Ishikawa (cell line): ENCODE measurements at regions not wholly inside any gene's neighbourhood (a gene's known extent, or its start where the extent isn't known, plus 50 kb on each side); places are given as distances from the start of the nearest gene placed in this dataset.

ENCODE experiments used
- CEBPB ChIP-seq: IDR thresholded peaks from 2 replicates; pipeline ENCODE4 v1.6.1; 2012
- CREB1 ChIP-seq: IDR thresholded peaks from 2 replicates; pipeline ENCODE4 v1.6.1; 2012; ENCODE audit warnings: low read depth
- EGR1 ChIP-seq: IDR thresholded peaks from 2 replicates; pipeline ENCODE4 v1.6.1; 2012
- EP300 ChIP-seq: IDR thresholded peaks from 2 replicates; pipeline ENCODE4 v1.6.1; 2012; ENCODE audit warnings: borderline replicate concordance
- FOXM1 ChIP-seq: IDR thresholded peaks from 2 replicates; pipeline ENCODE4 v1.6.1; 2012; ENCODE audit warnings: low read depth, borderline replicate concordance
- NFIC ChIP-seq: IDR thresholded peaks from 2 replicates; pipeline ENCODE4 v1.6.1; 2012
- RAD21 ChIP-seq: IDR thresholded peaks from 2 replicates; pipeline ENCODE4 v1.6.1; 2012; ENCODE audit warnings: low read depth
- TAF1 ChIP-seq: IDR thresholded peaks from 2 replicates; pipeline ENCODE4 v1.6.1; 2012; ENCODE audit warnings: low read depth, mild to moderate bottlenecking
- TCF12 ChIP-seq: IDR thresholded peaks from 2 replicates; pipeline ENCODE4 v1.6.1; 2012; ENCODE audit warnings: low read depth
- TEAD4 ChIP-seq: IDR thresholded peaks from 2 replicates; pipeline ENCODE4 v1.6.1; 2012
- YY1 ChIP-seq: IDR thresholded peaks from 2 replicates; pipeline ENCODE4 v1.6.1; 2012; ENCODE audit warnings: low read depth
- ZBTB7A ChIP-seq: IDR thresholded peaks from 2 replicates; pipeline ENCODE4 v1.6.1; 2012; ENCODE audit warnings: low read depth
- TF ChIP-seq, protein P1 (sequence below): IDR thresholded peaks from 2 replicates; pipeline ENCODE4 v1.6.1; 2012
- TF ChIP-seq, protein P2 (sequence below): IDR thresholded peaks from 2 replicates; pipeline ENCODE4 v1.6.1; 2012; ENCODE audit warnings: low read depth, mild to moderate bottlenecking
- TF ChIP-seq, protein P3 (sequence below): IDR thresholded peaks from 2 replicates; pipeline ENCODE4 v1.6.1; 2012

DNA sequence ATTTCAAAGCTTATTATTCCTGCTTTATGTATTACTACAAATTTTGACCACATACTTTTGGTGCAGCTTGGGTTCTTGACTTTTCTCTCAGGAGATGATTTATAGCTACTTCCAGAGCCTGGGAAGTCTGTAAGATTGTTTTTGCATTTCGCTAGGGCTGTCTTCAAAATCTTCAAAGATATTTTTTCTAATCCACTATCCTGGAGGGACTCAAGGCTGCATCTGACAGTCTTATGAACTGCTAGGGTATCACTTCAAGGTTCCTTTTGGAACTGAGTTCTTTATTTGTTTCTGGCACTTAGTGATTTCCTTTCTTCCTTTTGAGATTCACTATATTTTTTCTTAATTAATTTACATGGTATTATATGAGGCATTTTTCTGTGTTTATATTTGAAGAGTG is 90.0 kb upstream of the LYPLAL1 start:
- TF ChIP-seq, protein P1, sequence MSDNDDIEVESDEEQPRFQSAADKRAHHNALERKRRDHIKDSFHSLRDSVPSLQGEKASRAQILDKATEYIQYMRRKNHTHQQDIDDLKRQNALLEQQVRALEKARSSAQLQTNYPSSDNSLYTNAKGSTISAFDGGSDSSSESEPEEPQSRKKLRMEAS, result no peak
- TF ChIP-seq TEAD4, result no peak
- TF ChIP-seq EGR1, result no peak
- TF ChIP-seq RAD21, result no peak
- TF ChIP-seq, protein P2, sequence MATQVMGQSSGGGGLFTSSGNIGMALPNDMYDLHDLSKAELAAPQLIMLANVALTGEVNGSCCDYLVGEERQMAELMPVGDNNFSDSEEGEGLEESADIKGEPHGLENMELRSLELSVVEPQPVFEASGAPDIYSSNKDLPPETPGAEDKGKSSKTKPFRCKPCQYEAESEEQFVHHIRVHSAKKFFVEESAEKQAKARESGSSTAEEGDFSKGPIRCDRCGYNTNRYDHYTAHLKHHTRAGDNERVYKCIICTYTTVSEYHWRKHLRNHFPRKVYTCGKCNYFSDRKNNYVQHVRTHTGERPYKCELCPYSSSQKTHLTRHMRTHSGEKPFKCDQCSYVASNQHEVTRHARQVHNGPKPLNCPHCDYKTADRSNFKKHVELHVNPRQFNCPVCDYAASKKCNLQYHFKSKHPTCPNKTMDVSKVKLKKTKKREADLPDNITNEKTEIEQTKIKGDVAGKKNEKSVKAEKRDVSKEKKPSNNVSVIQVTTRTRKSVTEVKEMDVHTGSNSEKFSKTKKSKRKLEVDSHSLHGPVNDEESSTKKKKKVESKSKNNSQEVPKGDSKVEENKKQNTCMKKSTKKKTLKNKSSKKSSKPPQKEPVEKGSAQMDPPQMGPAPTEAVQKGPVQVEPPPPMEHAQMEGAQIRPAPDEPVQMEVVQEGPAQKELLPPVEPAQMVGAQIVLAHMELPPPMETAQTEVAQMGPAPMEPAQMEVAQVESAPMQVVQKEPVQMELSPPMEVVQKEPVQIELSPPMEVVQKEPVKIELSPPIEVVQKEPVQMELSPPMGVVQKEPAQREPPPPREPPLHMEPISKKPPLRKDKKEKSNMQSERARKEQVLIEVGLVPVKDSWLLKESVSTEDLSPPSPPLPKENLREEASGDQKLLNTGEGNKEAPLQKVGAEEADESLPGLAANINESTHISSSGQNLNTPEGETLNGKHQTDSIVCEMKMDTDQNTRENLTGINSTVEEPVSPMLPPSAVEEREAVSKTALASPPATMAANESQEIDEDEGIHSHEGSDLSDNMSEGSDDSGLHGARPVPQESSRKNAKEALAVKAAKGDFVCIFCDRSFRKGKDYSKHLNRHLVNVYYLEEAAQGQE, result no peak
- no peak for TF ChIP-seq TCF12
- TF ChIP-seq, protein P3, sequence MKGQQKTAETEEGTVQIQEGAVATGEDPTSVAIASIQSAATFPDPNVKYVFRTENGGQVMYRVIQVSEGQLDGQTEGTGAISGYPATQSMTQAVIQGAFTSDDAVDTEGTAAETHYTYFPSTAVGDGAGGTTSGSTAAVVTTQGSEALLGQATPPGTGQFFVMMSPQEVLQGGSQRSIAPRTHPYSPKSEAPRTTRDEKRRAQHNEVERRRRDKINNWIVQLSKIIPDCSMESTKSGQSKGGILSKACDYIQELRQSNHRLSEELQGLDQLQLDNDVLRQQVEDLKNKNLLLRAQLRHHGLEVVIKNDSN, result no peak
- TF ChIP-seq CREB1, result no peak
- TF ChIP-seq TAF1, result no peak
- no peak for TF ChIP-seq EP300
- TF ChIP-seq NFIC, result no peak
- TF ChIP-seq YY1, result no peak
- TF ChIP-seq CEBPB, result no peak
- no peak for TF ChIP-seq FOXM1

DNA sequence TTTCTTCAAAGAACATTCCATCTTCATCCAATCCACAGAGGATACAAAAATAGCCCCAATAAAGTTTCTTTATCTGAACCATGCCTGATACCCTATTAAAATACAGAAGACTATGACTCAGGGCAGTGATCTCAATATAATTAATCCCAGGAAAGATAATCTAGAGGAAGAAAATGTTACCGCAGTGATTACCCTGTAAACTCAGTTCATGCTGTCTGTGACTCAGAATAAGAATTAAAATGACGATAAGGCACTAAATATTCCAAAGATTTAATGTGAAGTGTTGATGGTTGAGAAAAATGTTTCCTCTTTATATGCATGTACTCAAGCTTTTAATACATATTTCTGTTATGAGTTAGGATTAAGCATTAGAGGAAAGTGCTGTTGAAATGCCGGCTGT is 88.6 kb upstream of the LYPLAL1 start:
- TF ChIP-seq, protein P3, result no peak
- TF ChIP-seq, protein P1, result no peak
- no peak for TF ChIP-seq TAF1
- TF ChIP-seq EP300, result no peak

DNA sequence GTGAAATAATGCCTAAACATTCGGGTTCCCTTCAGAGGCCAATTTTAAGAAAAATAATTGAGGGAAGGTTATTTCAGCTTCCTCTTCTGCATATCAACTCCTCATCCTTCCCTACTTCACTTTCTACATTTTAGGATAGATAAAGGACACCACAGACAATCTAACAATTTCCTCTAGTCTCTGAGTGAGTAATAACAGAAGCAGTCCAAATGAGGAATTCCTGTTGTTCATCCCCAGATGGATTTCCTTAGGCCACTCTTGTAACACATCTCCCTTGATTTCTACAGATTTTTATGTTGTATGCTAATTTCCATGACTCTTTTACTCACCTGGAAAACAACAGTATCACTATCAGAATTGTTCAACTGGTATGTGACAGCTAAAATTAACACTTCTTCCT is 87.7 kb upstream of the LYPLAL1 start:
- TF ChIP-seq CREB1 (no peak), TCF12 (no peak), ZBTB7A (no peak), EP300 (no peak)
- TF ChIP-seq, protein P2, result no peak
- TF ChIP-seq, protein P1, result no peak

DNA sequence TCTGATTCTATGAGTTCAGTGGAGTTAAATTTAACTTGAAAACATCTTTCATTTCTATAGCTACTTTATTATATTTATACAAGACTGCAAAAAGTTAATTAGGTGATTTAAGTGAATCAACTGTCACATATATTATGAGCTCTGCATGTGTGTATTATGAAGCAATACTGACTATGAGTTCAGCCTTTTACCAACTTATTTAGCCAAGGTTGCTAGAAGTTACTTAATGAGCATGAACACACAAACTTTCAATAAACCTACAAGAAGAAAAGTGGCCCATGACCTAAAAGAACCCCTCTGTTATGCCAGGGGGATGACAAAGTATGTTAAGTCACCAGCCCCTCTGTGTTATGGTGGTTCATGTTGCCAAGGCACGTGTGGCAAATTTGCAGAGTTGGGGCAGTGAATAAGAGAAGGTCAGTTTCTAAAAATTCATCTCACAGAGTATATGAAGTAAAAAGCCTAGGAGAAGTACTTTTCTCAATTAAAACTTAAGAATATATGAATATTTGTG is 86.7 kb upstream of the LYPLAL1 start:
- TF ChIP-seq EP300 (no peak), CREB1 (no peak), CEBPB (no peak), TAF1 (no peak)

DNA sequence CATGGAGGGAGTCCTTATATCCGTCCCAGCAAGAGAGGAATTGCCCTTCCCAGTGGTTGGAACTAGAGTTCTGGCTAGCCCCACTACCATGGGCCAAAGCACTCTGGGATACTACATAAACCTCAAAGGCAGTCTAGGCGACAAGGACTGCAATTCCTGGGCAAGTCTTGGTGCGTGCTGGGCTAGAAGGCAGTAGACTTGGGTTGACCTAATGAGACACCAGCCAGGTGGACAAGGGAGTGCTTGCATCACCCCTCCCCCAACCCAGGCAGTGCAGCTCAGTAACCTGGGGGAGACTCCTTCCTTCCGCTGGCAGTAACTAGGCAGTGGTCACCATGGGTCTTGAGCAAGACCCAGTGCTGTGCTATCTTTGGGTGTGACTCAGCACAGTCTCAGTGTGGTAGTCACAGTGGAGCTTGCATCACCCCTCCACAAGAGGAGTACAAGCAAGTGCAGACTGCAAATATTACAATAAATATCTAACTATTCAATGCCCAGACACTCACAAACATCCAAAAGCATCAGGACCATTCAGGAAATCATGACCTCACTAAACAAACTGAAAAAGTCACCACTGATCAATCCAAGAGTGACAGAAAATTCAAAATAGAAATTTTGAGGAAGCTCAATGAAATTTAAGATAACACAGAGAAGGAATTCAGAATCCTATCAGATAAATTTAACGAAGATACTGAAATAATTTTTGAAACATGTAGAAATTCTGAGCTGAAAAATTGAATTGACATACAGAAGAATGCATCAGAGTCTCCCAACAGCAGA is 84.7 kb upstream of the LYPLAL1 start:
- TF ChIP-seq EGR1 (no peak), NFIC (no peak)

DNA sequence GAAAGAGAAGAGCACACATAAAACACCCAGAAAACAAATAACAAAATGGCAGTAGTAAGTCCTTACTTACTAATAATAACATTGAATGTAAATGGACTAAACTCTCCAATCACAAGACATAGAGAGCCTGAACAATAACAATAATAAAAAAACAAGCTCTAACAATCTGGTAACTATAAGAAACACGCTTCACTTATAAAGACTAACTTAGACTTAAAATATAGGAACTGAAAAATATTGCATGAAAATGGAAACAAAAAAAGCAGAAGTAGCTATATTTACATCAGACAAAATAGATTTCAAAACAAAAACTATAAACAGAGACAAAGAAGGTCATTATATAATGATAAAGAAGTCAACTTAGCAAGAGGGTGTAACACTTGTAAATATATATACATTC is 83.1 kb upstream of the LYPLAL1 start:
- TF ChIP-seq EGR1, result no peak
- no peak for TF ChIP-seq TEAD4
- no peak for TF ChIP-seq FOXM1
- no peak for TF ChIP-seq YY1
- no peak for TF ChIP-seq RAD21
- no peak for TF ChIP-seq TCF12
- TF ChIP-seq NFIC, result no peak
- no peak for TF ChIP-seq CEBPB
- TF ChIP-seq CREB1, result no peak

DNA sequence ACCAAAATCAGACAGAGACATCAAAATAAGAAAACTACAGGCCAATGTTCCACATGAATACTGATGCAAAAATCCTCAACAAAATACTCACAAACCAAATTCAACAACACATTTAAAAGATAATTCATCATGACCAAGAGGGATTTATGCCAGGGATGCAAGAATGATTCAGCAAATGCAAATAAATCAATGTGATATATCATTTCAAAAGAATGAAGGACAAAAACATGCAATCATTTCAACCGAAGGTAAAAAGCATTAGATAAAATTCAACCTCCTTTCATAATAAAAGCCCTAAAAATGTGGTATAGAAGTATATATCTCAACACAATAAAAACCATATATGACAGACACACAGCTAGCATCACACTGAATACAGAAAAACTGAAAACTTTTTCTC is 81.5 kb upstream of the LYPLAL1 start:
- TF ChIP-seq CREB1, result no peak
